DMS79 treated with DMSO at 0.1 percent for 48 hours (cell line): ENCODE measurements at regions not wholly inside any gene's neighbourhood (a gene's known extent, or its start where the extent isn't known, plus 50 kb on each side); places are given as distances from the start of the nearest gene placed in this dataset.
A peak's percentile ranks its signal among the peaks of the same experiment; 100 is the strongest.
"Not testable (repeated sequence)": the region's sequence is repeated elsewhere in the genome, so short reads cannot be mapped to it uniquely, and the experiment has no call there.

Experiments used
- DNase-seq: peaks from one replicate; lab custom pipeline; 2025; lab: John Stamatoyannopoulos, UW

GRCh38 chr20:50360921-50361320, 149.3 kb upstream of the PTPN1 start:
- no peak for DNase-seq

- not testable (repeated sequence) for DNase-seq
Measured at GRCh38 chr20:50362177-50362576, 148.0 kb upstream of the PTPN1 start.

GRCh38 chr20:50363027-50363426, 147.2 kb upstream of the PTPN1 start:
- DNase-seq = no peak

- no peak for DNase-seq
Measured at GRCh38 chr20:50363479-50363878, 146.7 kb upstream of the PTPN1 start.

GRCh38 chr20:50364542-50364941, 145.6 kb upstream of the PTPN1 start:
- no peak for DNase-seq

- peak; percentile 89 for DNase-seq
Measured at GRCh38 chr20:50366270-50367103, 143.7 kb upstream of the PTPN1 start.

- DNase-seq = no peak
Measured at GRCh38 chr20:50367104-50367674, 143.0 kb upstream of the PTPN1 start.

- DNase-seq = no peak
Measured at GRCh38 chr20:50367739-50368375, 142.3 kb upstream of the PTPN1 start.

- DNase-seq = no peak
Measured at GRCh38 chr20:50368386-50368785, 141.8 kb upstream of the PTPN1 start.

- no peak for DNase-seq
Measured at GRCh38 chr20:50368813-50369224, 141.4 kb upstream of the PTPN1 start.

- peak; percentile 90 for DNase-seq
Measured at GRCh38 chr20:50369225-50370035, 140.8 kb upstream of the PTPN1 start.

- DNase-seq = no peak
Measured at GRCh38 chr20:50370036-50370566, 140.1 kb upstream of the PTPN1 start.

GRCh38 chr20:50371878-50372769, 138.1 kb upstream of the PTPN1 start:
- peak; percentile 78 for DNase-seq

GRCh38 chr20:50372770-50373088, 137.5 kb upstream of the PTPN1 start:
- DNase-seq = no peak

GRCh38 chr20:50373674-50374286, 136.4 kb upstream of the PTPN1 start:
- no peak for DNase-seq

GRCh38 chr20:50374541-50375078, 135.6 kb upstream of the PTPN1 start:
- no peak for DNase-seq

GRCh38 chr20:50376179-50376887, 133.8 kb upstream of the PTPN1 start:
- no peak for DNase-seq

- DNase-seq = no peak
Measured at GRCh38 chr20:50376888-50377459, 133.2 kb upstream of the PTPN1 start.
